Activated CD4-positive, CD25-positive, alpha-beta regulatory T cell treated with anti-CD3 and anti-CD28 coated beads, Interleukin-2, amount 50 U/mL, for 24 hours (primary cell): ENCODE measurements at regions not wholly inside any gene's neighbourhood (a gene's known extent, or its start where the extent isn't known, plus 50 kb on each side); places are given as distances from the start of the nearest gene placed in this dataset.
"Not testable (repeated sequence)": the region's sequence is repeated elsewhere in the genome, so short reads cannot be mapped to it uniquely, and the experiment has no call there.

Experiments used
- ATAC-seq, 2 donors: fragments of 150-1000 bp; cut with Tn5 transposase; one replicate each; pipeline ENCODE4 v1.10.0; 2021; ENCODE audit warnings: mild to moderate bottlenecking in 1 of 2, moderate library complexity in 1 of 2

DNA sequence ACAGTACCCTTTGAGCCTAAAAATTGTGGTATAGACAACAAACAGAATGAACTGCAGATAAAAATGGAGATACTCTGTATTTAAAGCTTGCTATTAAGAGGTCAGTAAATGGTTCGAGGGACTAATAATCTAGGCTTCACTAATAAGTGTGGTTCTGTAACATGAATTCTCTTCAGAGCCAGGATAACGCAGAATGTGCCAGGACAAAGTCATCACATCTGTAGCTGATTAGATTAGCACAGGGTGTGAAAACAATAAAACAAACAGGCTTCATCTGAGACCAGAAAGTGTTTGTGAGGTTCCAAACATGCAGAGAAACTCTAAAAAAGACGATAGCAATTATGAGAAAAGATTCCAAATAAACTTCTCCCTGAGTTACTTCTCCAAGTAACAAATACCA is 89.1 kb upstream of the LUZP2 start:
- ATAC-seq, result no peak

DNA sequence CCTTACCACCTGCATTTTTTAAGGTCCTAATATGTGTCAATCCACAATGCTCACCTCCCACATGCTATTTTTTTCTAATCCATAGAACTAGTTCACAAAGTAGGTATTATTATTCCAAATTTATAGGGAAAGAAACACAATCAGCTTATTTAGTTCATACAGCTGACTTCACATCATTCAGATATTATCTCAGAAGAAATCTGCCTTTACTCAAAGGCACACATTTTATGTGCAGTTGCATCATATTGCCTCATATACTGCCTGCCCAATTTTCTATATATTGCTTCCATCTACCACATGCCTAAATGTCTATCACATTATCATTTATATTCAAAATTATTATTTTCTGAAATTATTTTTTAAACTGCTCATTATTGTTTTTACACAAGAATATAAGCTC is 88.7 kb upstream of the LUZP2 start:
- no peak for ATAC-seq

DNA sequence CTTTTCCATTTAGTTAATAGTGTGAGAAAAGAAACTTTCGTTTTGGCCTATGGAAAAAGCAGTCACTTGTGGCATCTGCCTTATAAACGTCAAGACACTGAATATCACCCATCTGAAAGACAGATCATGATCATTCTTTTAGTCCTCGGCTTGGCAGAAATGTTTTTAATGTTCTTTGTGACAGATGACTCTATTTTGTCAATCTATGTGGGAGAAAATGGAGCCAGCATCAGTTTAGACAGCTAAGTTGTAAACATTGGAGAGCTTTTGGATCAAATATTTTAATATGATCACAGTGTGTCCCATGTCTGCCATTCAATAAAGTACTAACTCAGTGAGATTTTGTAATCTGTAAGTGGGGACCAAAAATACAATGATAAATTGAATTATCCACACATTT is 85.1 kb upstream of the LUZP2 start:
- no peak for ATAC-seq

DNA sequence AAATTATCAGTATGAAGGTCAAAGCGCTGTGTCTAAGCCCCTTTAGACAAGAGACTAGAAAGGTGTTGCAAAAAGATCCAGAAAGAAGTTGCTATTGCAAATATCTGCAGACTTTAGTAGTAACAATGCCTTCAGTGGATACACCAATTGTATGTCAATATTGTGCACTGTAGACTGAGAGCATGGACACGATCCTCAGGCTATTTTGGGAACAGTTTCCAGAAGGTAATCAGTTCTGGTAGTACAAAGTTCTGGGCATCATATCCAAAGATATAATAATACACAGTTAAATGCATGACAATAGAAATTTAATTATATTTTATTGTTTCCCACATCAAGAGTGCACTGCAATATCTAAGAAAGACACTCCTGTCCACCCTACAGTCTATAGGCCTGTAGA is 84.1 kb upstream of the LUZP2 start:
- no peak for ATAC-seq

DNA sequence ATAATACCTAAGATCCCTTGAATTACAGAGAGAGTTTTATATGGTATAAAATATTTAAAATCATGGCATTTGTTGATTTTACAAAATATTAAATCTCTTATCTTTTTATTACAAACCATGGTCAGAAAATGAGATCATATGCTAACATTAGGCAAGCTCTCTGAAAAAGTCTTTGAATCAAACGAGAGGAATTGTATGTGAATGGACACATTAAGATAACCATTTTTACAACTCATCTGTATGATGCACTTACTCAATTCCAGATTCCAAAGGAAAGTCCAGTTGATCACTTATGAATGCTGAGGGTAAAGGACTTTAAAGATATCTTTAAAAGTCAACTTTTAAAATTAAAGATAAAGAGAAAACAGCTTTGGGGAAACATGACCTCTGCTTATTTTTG is 83.5 kb upstream of the LUZP2 start:
- no peak for ATAC-seq

DNA sequence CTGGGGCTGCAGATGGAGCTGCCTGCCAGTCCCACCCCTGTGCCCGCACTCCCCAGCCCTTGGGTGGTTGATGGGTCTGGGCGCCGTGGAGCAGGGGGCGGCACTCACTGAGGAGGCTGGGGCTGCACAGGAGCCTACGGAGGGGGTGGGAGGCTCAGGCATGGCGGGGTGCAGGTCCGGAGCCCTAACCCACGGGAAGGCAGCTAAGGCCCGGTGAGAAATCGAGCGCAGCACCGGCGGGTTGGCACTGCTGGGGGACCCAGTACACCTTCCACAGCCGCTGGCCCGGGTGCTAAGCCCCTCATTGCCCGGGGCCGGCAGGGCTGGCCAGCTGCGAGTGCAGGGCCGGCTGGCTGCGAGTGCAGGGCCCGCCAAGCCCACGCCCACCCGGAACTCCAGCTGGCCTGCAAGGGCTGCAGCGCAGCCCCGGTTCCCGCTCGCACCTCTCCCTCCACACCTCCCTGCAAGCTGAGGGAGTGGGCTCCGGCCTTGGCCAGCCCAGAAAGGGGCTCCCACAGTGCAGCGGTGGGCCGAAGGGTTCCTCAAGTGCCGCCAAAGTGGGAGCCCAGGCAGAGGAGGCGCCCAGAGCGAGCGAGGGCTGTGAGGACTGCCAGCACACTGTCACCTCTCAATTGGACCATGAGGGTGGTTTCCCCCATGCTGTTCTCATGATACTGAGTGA is 80.8 kb upstream of the LUZP2 start:
- not testable (repeated sequence) for ATAC-seq

DNA sequence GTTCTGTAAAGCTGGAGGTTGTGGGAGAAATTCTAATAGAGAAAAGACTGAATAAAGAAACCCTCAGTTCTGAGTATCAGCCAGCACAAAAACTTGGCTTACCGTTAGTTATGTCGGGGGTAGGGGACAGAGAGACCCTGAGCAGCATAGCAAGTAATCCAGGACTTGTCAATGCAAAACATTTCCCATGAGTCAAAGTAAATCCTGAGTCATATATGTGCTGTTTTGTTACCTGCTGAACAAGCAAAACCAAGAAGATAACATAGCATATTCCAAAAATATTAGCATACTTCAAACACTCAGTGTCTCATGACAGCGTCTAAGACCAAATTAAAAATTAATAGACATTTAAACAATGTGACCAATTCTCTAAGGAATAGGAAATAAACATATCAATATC is 75.1 kb upstream of the LUZP2 start:
- ATAC-seq, result no peak

DNA sequence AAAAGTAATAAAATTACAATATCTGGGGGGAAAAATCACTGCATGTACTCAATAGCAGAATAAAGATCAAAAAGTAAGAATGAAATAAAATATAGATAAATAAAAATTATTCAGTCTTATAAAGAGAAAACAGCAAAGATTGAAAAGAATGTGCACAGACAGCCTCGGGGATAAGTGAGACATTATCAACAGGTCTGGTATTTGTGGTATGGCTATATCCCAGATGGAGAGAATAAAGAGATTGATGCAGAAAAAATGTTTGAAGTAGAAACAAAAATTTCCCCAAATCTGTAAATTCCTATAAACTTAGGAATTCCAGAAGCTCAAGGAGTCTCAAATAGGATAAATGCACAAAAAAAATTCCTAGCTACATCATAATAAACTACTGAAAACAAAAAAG is 74.5 kb upstream of the LUZP2 start:
- ATAC-seq, result no peak

DNA sequence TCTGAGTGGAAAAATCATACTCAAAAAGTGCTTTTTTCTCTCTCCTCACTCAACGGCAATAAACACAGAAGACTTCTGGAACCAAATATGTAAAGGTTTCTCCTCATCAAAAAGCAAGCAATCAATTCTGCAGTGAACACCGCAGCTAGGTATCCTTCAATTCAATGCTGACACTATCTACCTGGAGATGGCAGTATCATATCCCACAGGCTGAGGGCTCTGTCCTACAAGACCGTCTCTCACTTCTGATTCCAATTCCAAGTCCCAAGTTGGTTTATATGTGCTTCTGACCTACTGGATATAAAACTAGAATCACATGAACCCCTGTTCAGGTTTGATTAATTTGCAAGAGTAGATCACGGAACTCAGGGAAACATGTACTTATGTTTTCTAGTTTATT is 59.7 kb upstream of the LUZP2 start:
- ATAC-seq, result no peak
